ENCODE measurements at regions not wholly inside any gene's neighbourhood (a gene's known extent, or its start where the extent isn't known, plus 50 kb on each side); places are given as distances from the start of the nearest gene placed in this dataset.

DNA sequence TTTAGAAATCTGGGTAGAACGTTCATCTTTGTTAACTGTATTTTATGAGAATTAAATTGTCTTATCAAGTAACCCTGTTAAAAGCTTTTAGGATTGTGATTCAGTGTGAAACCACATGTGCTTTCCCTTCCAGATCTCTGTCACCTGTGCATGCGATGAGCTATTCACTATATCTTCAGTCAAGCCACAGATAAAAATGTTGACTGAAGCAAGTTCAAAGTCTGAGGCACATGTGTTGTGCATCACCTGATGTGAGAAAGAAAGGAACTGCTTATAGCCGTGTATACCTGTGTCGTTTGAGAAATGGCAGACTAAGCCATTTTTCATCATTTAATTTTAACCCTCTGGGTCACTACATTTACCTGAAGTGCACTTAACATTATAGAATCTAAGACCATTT is 1088.9 kb upstream of the TENM4 start:
- H3K4me1 ChIP-seq, result no peaks in the 10 kb centered on the region
- H3K9me3 ChIP-seq, result peaks cover 0 to 4% (median 0%) of the 10 kb centered on the region in 12 donors
- TF ChIP-seq, protein P1, sequence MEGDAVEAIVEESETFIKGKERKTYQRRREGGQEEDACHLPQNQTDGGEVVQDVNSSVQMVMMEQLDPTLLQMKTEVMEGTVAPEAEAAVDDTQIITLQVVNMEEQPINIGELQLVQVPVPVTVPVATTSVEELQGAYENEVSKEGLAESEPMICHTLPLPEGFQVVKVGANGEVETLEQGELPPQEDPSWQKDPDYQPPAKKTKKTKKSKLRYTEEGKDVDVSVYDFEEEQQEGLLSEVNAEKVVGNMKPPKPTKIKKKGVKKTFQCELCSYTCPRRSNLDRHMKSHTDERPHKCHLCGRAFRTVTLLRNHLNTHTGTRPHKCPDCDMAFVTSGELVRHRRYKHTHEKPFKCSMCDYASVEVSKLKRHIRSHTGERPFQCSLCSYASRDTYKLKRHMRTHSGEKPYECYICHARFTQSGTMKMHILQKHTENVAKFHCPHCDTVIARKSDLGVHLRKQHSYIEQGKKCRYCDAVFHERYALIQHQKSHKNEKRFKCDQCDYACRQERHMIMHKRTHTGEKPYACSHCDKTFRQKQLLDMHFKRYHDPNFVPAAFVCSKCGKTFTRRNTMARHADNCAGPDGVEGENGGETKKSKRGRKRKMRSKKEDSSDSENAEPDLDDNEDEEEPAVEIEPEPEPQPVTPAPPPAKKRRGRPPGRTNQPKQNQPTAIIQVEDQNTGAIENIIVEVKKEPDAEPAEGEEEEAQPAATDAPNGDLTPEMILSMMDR (IDR thresholded peaks at IDR 0.05), result no peak
- no peak for TF ChIP-seq POLR2A (IDR thresholded peaks at IDR 0.05)
- no peaks in the 10 kb centered on the region for H3K27me3 ChIP-seq
- 55 to 68% (median 66%) methylated on average over 4 of the region's 4 CpGs for WGBS, 4 donors
- no peak overlapping the region for H3K27ac ChIP-seq
- ATAC-seq (no peak), DNase-seq (no peak)
- intact Hi-C loops (cut with DNase I), result no loop called here
- H3K36me3 ChIP-seq, result no peaks in the 10 kb centered on the region
- no peak overlapping the region for H3K4me3 ChIP-seq

DNA sequence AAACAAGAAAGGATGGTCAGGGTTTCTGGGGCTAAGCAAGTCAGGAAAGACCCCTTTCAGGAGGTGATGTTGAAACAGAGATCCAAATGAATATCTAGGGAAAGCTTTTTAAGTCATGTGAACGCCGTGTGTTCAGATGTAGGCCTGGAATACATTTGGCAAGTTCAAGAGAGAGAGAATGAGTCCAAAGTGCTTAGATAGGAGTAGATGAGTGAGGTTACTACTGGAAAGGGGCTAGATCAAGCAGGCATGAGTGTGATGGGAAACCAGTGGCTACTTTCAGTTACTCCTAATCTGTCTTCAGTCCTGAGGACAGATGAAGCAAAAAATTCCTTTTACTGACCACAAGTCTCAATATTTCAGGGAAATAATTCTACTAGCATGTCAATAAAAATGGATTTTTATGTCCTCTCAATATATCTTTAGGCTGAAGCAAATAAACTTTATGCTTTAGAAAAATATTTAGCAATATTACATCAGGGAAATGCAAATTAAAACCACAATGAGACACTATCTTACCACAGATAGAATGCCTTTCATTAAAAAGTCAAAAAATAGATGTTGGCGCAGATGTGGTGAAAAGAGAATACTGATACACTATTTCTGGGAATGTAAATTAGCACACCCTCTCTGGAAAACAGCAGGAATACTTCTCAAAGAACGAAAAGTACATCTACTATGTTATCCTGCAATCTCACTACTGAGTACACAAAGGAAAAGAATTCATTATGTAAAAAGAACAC is 1085.0 kb upstream of the TENM4 start:
- H3K27me3 ChIP-seq, result no peaks in the 10 kb centered on the region

DNA sequence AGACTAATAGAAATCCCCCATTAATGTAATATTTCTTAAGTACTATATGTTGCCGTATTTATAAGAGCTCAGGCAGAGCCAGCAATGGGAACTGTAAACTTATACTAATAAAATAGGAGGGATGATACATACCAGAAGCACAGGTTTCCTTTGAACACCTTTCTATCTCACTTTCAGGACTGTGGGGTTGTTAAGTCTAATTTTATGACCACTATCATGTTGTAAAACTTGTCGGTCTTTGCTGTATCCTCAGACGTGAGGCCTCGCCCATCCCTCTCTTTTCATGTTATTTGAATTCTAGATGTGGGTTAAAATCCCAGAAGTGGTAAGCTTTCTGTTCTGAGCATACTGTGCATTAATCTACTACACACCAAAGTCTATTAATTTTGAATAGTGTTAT is 1083.5 kb upstream of the TENM4 start:
- no peaks in the 10 kb centered on the region for H3K9me3 ChIP-seq
- TF ChIP-seq POLR2A (IDR thresholded peaks at IDR 0.05), result no peak
- TF ChIP-seq, protein P1 (IDR thresholded peaks at IDR 0.05), result no peak
- H3K4me1 ChIP-seq, result no peaks in the 10 kb centered on the region
- no peak overlapping the region for H3K27ac ChIP-seq
- ATAC-seq, result no peak
- H3K36me3 ChIP-seq, result no peaks in the 10 kb centered on the region
- 62 to 90% (median 78%) methylated on average over 4 of the region's 4 CpGs for WGBS, 4 donors
- DNase-seq, result no peak
- H3K27me3 ChIP-seq, result no peaks in the 10 kb centered on the region
- intact Hi-C loops (cut with DNase I), result no loop called here
- no peak overlapping the region for H3K4me3 ChIP-seq

More for the DNA sequence above, 1085.0 kb upstream of the TENM4 start:
- no peak for TF ChIP-seq POLR2A (IDR thresholded peaks at IDR 0.05)
- TF ChIP-seq, protein P1 (IDR thresholded peaks at IDR 0.05), result no peak
- H3K4me3 ChIP-seq, result no peak overlapping the region
- H3K27ac ChIP-seq, result no peak overlapping the region
- H3K36me3 ChIP-seq, result no peaks in the 10 kb centered on the region
- DNase-seq (no peak), ATAC-seq (no peak)
- intact Hi-C loops (cut with DNase I), result no loop called here
- no peaks in the 10 kb centered on the region for H3K9me3 ChIP-seq
- WGBS, 4 donors, result 57 to 82% (median 68%) methylated on average over 4 of the region's 4 CpGs
- H3K4me1 ChIP-seq, result no peaks in the 10 kb centered on the region

DNA sequence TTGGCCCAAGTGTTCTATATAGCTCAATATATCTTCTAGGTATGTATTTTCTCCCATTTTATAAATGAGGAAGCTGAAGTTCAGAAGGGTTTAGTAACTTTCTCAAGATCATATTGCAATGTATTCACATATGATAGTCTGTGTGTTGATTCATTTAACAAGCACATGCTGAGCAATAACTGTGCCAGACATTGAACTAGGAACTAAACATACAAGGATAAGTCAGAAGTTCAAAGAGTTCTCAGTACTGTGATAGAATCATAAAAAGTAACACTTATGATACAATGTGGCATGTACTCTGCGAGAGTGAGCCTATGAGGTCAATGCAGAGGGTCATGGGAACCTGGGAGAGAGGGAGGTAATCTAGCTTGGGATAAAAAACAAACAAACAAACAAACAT is 1082.2 kb upstream of the TENM4 start:
- TF ChIP-seq, protein P1 (IDR thresholded peaks at IDR 0.05), result no peak
- TF ChIP-seq POLR2A (IDR thresholded peaks at IDR 0.05), result no peak
- Histone ChIP-seq H3K9me3 (peaks cover 0 to 11% (median 0%) of the 10 kb centered on the region in 12 donors), H3K27me3 (no peaks in the 10 kb centered on the region), H3K36me3 (no peaks in the 10 kb centered on the region), H3K27ac (no peak overlapping the region), H3K4me3 (no peak overlapping the region), H3K4me1 (no peaks in the 10 kb centered on the region)
- intact Hi-C loops (cut with DNase I), result no loop called here
- WGBS, 4 donors, result 67 to 92% (median 81%) methylated on average over 1 of the region's 1 CpG
- ATAC-seq (no peak), DNase-seq (no peak)

Measured in heart left ventricle (tissue), 16 donors.